GM20000 (cell line): ENCODE measurements at regions not wholly inside any gene's neighbourhood (a gene's known extent, or its start where the extent isn't known, plus 50 kb on each side); places are given as distances from the start of the nearest gene placed in this dataset.

Experiments used
- DNase-seq: peaks from one replicate; pipeline ENCODE4 v3.0.0; 2012; ENCODE audit warnings: low spot score
- CTCF ChIP-seq: IDR thresholded peaks from 2 replicates; pipeline ENCODE4 v1.5.1; 2012; ENCODE audit warnings: mild to moderate bottlenecking, control low read depth; ENCODE audit errors: extremely low read depth, missing control alignments

- no peak for TF ChIP-seq CTCF
- DNase-seq = no peak
Measured at GRCh38 chr7:13538669-13539068, 450.8 kb downstream of the ETV1 start.

GRCh38 chr7:13540429-13540828, 449.0 kb downstream of the ETV1 start:
- DNase-seq = no peak
- no peak for TF ChIP-seq CTCF

GRCh38 chr7:13541326-13541725, 448.1 kb downstream of the ETV1 start:
- TF ChIP-seq CTCF = no peak
- no peak for DNase-seq

GRCh38 chr7:13542451-13542850, 447.0 kb downstream of the ETV1 start:
- TF ChIP-seq CTCF = no peak
- no peak for DNase-seq

GRCh38 chr7:13551503-13551902, 438.0 kb downstream of the ETV1 start:
- TF ChIP-seq CTCF = no peak
- no peak for DNase-seq

- no peak for DNase-seq
- no peak for TF ChIP-seq CTCF
Measured at GRCh38 chr7:13560441-13560840, 429.0 kb downstream of the ETV1 start.

- no peak for DNase-seq
- TF ChIP-seq CTCF = no peak
Measured at GRCh38 chr7:13563257-13563656, 426.2 kb downstream of the ETV1 start.
